Hepatocyte (in vitro differentiated cells): ENCODE measurements at regions not wholly inside any gene's neighbourhood (a gene's known extent, or its start where the extent isn't known, plus 50 kb on each side); places are given as distances from the start of the nearest gene placed in this dataset.

Experiments
- DNase-seq: peaks from one replicate; pipeline ENCODE4 v3.0.0-alpha.2; 2016; ENCODE audit warnings: low spot score
- H2AFZ ChIP-seq: fragments of 200-600 bp; sonication (generic); 2 replicates; pipeline ENCODE4 v1.6.0; 2016; ENCODE audit warnings: antibody characterized with exemption, mild to moderate bottlenecking
- H3K27ac ChIP-seq: fragments of 200-600 bp; sonication (generic); 2 replicates; pipeline ENCODE4 v1.5.1; 2016; ENCODE audit warnings: mild to moderate bottlenecking
- H3K27me3 ChIP-seq: fragments of 200-600 bp; sonication (generic); 2 replicates; pipeline ENCODE4 v1.6.1; 2016
- H3K36me3 ChIP-seq: fragments of 200-600 bp; sonication (generic); replicated peaks from 2 replicates; pipeline ENCODE4 v1.5.1; 2016; ENCODE audit warnings: low read depth; ENCODE audit not compliant: insufficient read depth
- H3K4me1 ChIP-seq: fragments of 200-600 bp; sonication (generic); 2 replicates; pipeline ENCODE4 v1.5.1; 2016; ENCODE audit warnings: mild to moderate bottlenecking, moderate library complexity; ENCODE audit not compliant: insufficient read depth
- H3K4me2 ChIP-seq: fragments of 200-600 bp; sonication (generic); 2 replicates; pipeline ENCODE4 v1.6.0; 2016
- H3K4me3 ChIP-seq: fragments of 200-600 bp; sonication (generic); 2 replicates; pipeline ENCODE4 v1.5.1; 2016; ENCODE audit warnings: mild to moderate bottlenecking
- H3K79me2 ChIP-seq: fragments of 200-600 bp; sonication (generic); 2 replicates; pipeline ENCODE4 v1.6.0; 2017; ENCODE audit warnings: mild to moderate bottlenecking
- H3K9me2 ChIP-seq: fragments of 200-600 bp; sonication (generic); replicated peaks from 2 replicates; pipeline ENCODE4 v1.6.0; 2017; ENCODE audit warnings: mild to moderate bottlenecking; ENCODE audit not compliant: insufficient read depth
- H3K9me3 ChIP-seq: fragments of 200-600 bp; sonication (generic); 2 replicates; pipeline ENCODE4 v1.5.1; 2016; ENCODE audit warnings: low read depth, mild to moderate bottlenecking
- H4K20me1 ChIP-seq: fragments of 200-600 bp; sonication (generic); 2 replicates; pipeline ENCODE4 v1.6.0; 2016; ENCODE audit warnings: mild to moderate bottlenecking; ENCODE audit not compliant: insufficient read depth, poor library complexity, severe bottlenecking
- CTCF ChIP-seq: fragments of 200-600 bp; sonication (generic); IDR thresholded peaks from 2 replicates; pipeline ENCODE4 v1.5.1; 2016; ENCODE audit warnings: antibody characterized with exemption, mild to moderate bottlenecking; ENCODE audit not compliant: poor library complexity
- EZH2 ChIP-seq: fragments of 200-600 bp; sonication (generic); IDR thresholded peaks from 2 replicates; pipeline ENCODE4 v1.6.1; 2016; ENCODE audit warnings: antibody characterized with exemption, mild to moderate bottlenecking, borderline replicate concordance
- EZH2phosphoT487 ChIP-seq: fragments of 200-600 bp; sonication (generic); IDR thresholded peaks from one replicate; pipeline ENCODE4 v1.6.1; 2018; ENCODE audit warnings: antibody characterized with exemption, mild to moderate bottlenecking, low read depth, moderate library complexity; ENCODE audit not compliant: unreplicated experiment, severe bottlenecking
- WGBS: methylation state at CpG from one replicate; pipeline ENCODE4 v1.1.6; 2016; ENCODE audit warnings: low lambda C conversion rate; ENCODE audit errors: missing lambda C conversion rate; 5-methylcytosine and 5-hydroxymethylcytosine counted together

- Histone ChIP-seq H3K4me3 (no peak overlapping the region), H3K4me2 (no peak overlapping the region), H3K27me3 (peaks cover 4% of the 10 kb centered on the region), H3K9me3 (no peaks in the 10 kb centered on the region), H3K27ac (no peak overlapping the region), H4K20me1 (no peaks in the 10 kb centered on the region), H3K9me2 (no peaks in the 10 kb centered on the region), H2AFZ (no peak overlapping the region), H3K36me3 (no peaks in the 10 kb centered on the region), H3K79me2 (no peaks in the 10 kb centered on the region), H3K4me1 (no peaks in the 10 kb centered on the region)
- no peak for DNase-seq
- WGBS = 84% methylated on average over 28 of the region's 28 CpGs
- no peak for TF ChIP-seq CTCF
- no peak for TF ChIP-seq EZH2phosphoT487
- no peak for TF ChIP-seq EZH2
Observed at GRCh38 chr5:2206293-2207108, 323.8 kb upstream of the IRX4 start.

- DNase-seq = no peak
- Histone ChIP-seq H3K9me3 (no peaks in the 10 kb centered on the region), H4K20me1 (no peaks in the 10 kb centered on the region), H2AFZ (no peak overlapping the region), H3K4me1 (no peaks in the 10 kb centered on the region), H3K4me3 (no peak overlapping the region), H3K36me3 (no peaks in the 10 kb centered on the region), H3K4me2 (no peak overlapping the region), H3K27ac (no peak overlapping the region), H3K79me2 (no peaks in the 10 kb centered on the region), H3K27me3 (peaks cover 4% of the 10 kb centered on the region), H3K9me2 (no peaks in the 10 kb centered on the region)
- 95% methylated on average over 34 of the region's 34 CpGs for WGBS
- no peak for TF ChIP-seq EZH2
Observed at GRCh38 chr5:2205596-2206226, 323.0 kb upstream of the IRX4 start.

GRCh38 chr5:2205185-2205585 is 322.5 kb upstream of the IRX4 start:
- Histone ChIP-seq H3K27me3 (peaks cover 4% of the 10 kb centered on the region), H4K20me1 (no peaks in the 10 kb centered on the region), H3K4me1 (no peaks in the 10 kb centered on the region), H3K4me3 (no peak overlapping the region), H3K9me3 (no peaks in the 10 kb centered on the region), H3K79me2 (no peaks in the 10 kb centered on the region), H3K36me3 (no peaks in the 10 kb centered on the region), H3K9me2 (no peaks in the 10 kb centered on the region), H3K4me2 (no peak overlapping the region), H3K27ac (no peak overlapping the region), H2AFZ (no peak overlapping the region)
- 93% methylated on average over 14 of the region's 14 CpGs for WGBS
- DNase-seq = no peak
- TF ChIP-seq EZH2 (no peak), CTCF (no peak), EZH2phosphoT487 (no peak)
